IPS-20b (cell line): ENCODE measurements at regions not wholly inside any gene's neighbourhood (a gene's known extent, or its start where the extent isn't known, plus 50 kb on each side); places are given as distances from the start of the nearest gene placed in this dataset.
"Not testable (repeated sequence)": the region's sequence is repeated elsewhere in the genome, so short reads cannot be mapped to it uniquely, and the experiment has no call there.

Source experiments
- H3K27ac ChIP-seq: one replicate; pipeline ENCODE4 v1.5.1; 2013; ENCODE audit warnings: low read length
- H3K27me3 ChIP-seq: 2 replicates; pipeline ENCODE4 v1.6.1; 2013; ENCODE audit warnings: mild to moderate bottlenecking, low read length, inconsistent platforms; ENCODE audit not compliant: insufficient read depth
- H3K36me3 ChIP-seq: 2 replicates; pipeline ENCODE4 v1.6.1; 2013; ENCODE audit warnings: low read depth, mild to moderate bottlenecking, inconsistent platforms, low read length, moderate library complexity; ENCODE audit not compliant: insufficient read depth
- H3K4me1 ChIP-seq: 2 replicates; pipeline ENCODE4 v1.6.1; 2013; ENCODE audit warnings: mild to moderate bottlenecking, control low read depth, inconsistent platforms, low read length, moderate library complexity; ENCODE audit not compliant: insufficient read depth
- H3K4me3 ChIP-seq: 2 replicates; pipeline ENCODE4 v1.5.1; 2013; ENCODE audit warnings: mild to moderate bottlenecking, low read length, inconsistent platforms
- H3K9ac ChIP-seq: 2 replicates; pipeline ENCODE4 v1.6.1; 2013; ENCODE audit warnings: low read depth, mild to moderate bottlenecking, inconsistent platforms, low read length, moderate library complexity
- H3K9me3 ChIP-seq: 2 replicates; pipeline ENCODE4 v1.6.1; 2013; ENCODE audit warnings: mild to moderate bottlenecking, low read depth, low read length, inconsistent platforms; ENCODE audit not compliant: insufficient read depth

GRCh38 chr7:114148779-114149178 is 230.0 kb upstream of the PPP1R3A start:
- Histone ChIP-seq H3K27ac (no peak overlapping the region), H3K27me3 (no peaks in the 10 kb centered on the region), H3K9ac (no peak overlapping the region), H3K9me3 (no peaks in the 10 kb centered on the region), H3K4me1 (peaks cover 17% of the 10 kb centered on the region; the same call in 1 of the 2 replicates), H3K4me3 (no peak overlapping the region), H3K36me3 (no peaks in the 10 kb centered on the region)

- no peak overlapping the region for H3K4me3 ChIP-seq
- H3K9ac ChIP-seq: no peak overlapping the region
- no peaks in the 10 kb centered on the region for H3K4me1 ChIP-seq
- H3K27ac ChIP-seq: no peak overlapping the region
- no peaks in the 10 kb centered on the region for H3K27me3 ChIP-seq
- no peaks in the 10 kb centered on the region for H3K36me3 ChIP-seq
- H3K9me3 ChIP-seq: no peaks in the 10 kb centered on the region
Measured at GRCh38 chr7:114141415-114141814, 222.6 kb upstream of the PPP1R3A start.

GRCh38 chr7:114140561-114140960 is 221.8 kb upstream of the PPP1R3A start:
- H3K4me3 ChIP-seq: no peak overlapping the region
- no peaks in the 10 kb centered on the region for H3K4me1 ChIP-seq
- no peaks in the 10 kb centered on the region for H3K36me3 ChIP-seq
- H3K27ac ChIP-seq: no peak overlapping the region
- H3K27me3 ChIP-seq: no peaks in the 10 kb centered on the region
- H3K9me3 ChIP-seq: no peaks in the 10 kb centered on the region
- H3K9ac ChIP-seq: no peak overlapping the region

GRCh38 chr7:114139690-114140089 is 220.9 kb upstream of the PPP1R3A start:
- H3K9ac ChIP-seq, H3K36me3 ChIP-seq, H3K27ac ChIP-seq, H3K4me1 ChIP-seq, H3K9me3 ChIP-seq, H3K4me3 ChIP-seq, H3K27me3 ChIP-seq: not testable (repeated sequence)

- H3K27me3 ChIP-seq: no peaks in the 10 kb centered on the region
- H3K4me3 ChIP-seq: no peak overlapping the region
- no peak overlapping the region for H3K27ac ChIP-seq
- H3K9me3 ChIP-seq: no peaks in the 10 kb centered on the region
- no peaks in the 10 kb centered on the region for H3K4me1 ChIP-seq
- H3K36me3 ChIP-seq: no peaks in the 10 kb centered on the region
- no peak overlapping the region for H3K9ac ChIP-seq
Measured at GRCh38 chr7:114138587-114138986, 219.8 kb upstream of the PPP1R3A start.

- no peaks in the 10 kb centered on the region for H3K4me1 ChIP-seq
- H3K27ac ChIP-seq: no peak overlapping the region
- no peaks in the 10 kb centered on the region for H3K27me3 ChIP-seq
- H3K9me3 ChIP-seq: no peaks in the 10 kb centered on the region
- no peaks in the 10 kb centered on the region for H3K36me3 ChIP-seq
- H3K9ac ChIP-seq: no peak overlapping the region
- no peak overlapping the region for H3K4me3 ChIP-seq
Measured at GRCh38 chr7:114133717-114134116, 214.9 kb upstream of the PPP1R3A start.

GRCh38 chr7:114130866-114131265 is 212.1 kb upstream of the PPP1R3A start:
- Histone ChIP-seq H3K4me1 (no peaks in the 10 kb centered on the region), H3K9me3 (no peaks in the 10 kb centered on the region), H3K4me3 (no peak overlapping the region), H3K36me3 (no peaks in the 10 kb centered on the region), H3K27ac (no peak overlapping the region), H3K9ac (no peak overlapping the region), H3K27me3 (no peaks in the 10 kb centered on the region)

GRCh38 chr7:114128880-114129279 is 210.1 kb upstream of the PPP1R3A start:
- no peaks in the 10 kb centered on the region for H3K4me1 ChIP-seq
- no peak overlapping the region for H3K9ac ChIP-seq
- no peak overlapping the region for H3K4me3 ChIP-seq
- H3K9me3 ChIP-seq: no peaks in the 10 kb centered on the region
- H3K27ac ChIP-seq: no peak overlapping the region
- H3K27me3 ChIP-seq: no peaks in the 10 kb centered on the region
- H3K36me3 ChIP-seq: no peaks in the 10 kb centered on the region

GRCh38 chr7:114126095-114126494 is 207.3 kb upstream of the PPP1R3A start:
- Histone ChIP-seq H3K4me1 (no peaks in the 10 kb centered on the region), H3K27ac (no peak overlapping the region), H3K9ac (no peak overlapping the region), H3K9me3 (no peaks in the 10 kb centered on the region), H3K36me3 (no peaks in the 10 kb centered on the region), H3K4me3 (no peak overlapping the region), H3K27me3 (no peaks in the 10 kb centered on the region)

- Histone ChIP-seq H3K4me1 (no peaks in the 10 kb centered on the region), H3K27ac (no peak overlapping the region), H3K27me3 (no peaks in the 10 kb centered on the region), H3K9ac (no peak overlapping the region), H3K36me3 (no peaks in the 10 kb centered on the region), H3K4me3 (no peak overlapping the region), H3K9me3 (no peaks in the 10 kb centered on the region)
Measured at GRCh38 chr7:114112806-114113205, 194.0 kb upstream of the PPP1R3A start.

GRCh38 chr7:114110666-114111065 is 191.9 kb upstream of the PPP1R3A start:
- Histone ChIP-seq H3K27me3 (no peaks in the 10 kb centered on the region), H3K36me3 (no peaks in the 10 kb centered on the region), H3K9ac (no peak overlapping the region), H3K4me1 (no peaks in the 10 kb centered on the region), H3K4me3 (no peak overlapping the region), H3K27ac (no peak overlapping the region), H3K9me3 (no peaks in the 10 kb centered on the region)

GRCh38 chr7:114109721-114110120 is 190.9 kb upstream of the PPP1R3A start:
- no peak overlapping the region for H3K9ac ChIP-seq
- H3K4me3 ChIP-seq: no peak overlapping the region
- H3K9me3 ChIP-seq: no peaks in the 10 kb centered on the region
- no peaks in the 10 kb centered on the region for H3K4me1 ChIP-seq
- no peaks in the 10 kb centered on the region for H3K36me3 ChIP-seq
- no peaks in the 10 kb centered on the region for H3K27me3 ChIP-seq
- H3K27ac ChIP-seq: no peak overlapping the region

GRCh38 chr7:114109304-114109703 is 190.5 kb upstream of the PPP1R3A start:
- Histone ChIP-seq H3K9me3 (no peaks in the 10 kb centered on the region), H3K27ac (no peak overlapping the region), H3K9ac (no peak overlapping the region), H3K4me3 (no peak overlapping the region), H3K4me1 (no peaks in the 10 kb centered on the region), H3K36me3 (no peaks in the 10 kb centered on the region), H3K27me3 (no peaks in the 10 kb centered on the region)
